Astrocyte (in vitro differentiated cells and primary cell): ENCODE measurements at regions not wholly inside any gene's neighbourhood (a gene's known extent, or its start where the extent isn't known, plus 50 kb on each side); places are given as distances from the start of the nearest gene placed in this dataset.

Source experiments
- CTCF ChIP-seq: IDR thresholded peaks from 2 replicates; pipeline ENCODE4 v1.5.1; 2011; ENCODE audit warnings: low read depth, mild to moderate bottlenecking, inconsistent platforms, low read length, moderate library complexity; ENCODE audit not compliant: insufficient read depth
- EZH2 ChIP-seq: IDR thresholded peaks from 2 replicates; pipeline ENCODE4 v1.6.1; 2012; ENCODE audit warnings: mild to moderate bottlenecking, low read length, inconsistent platforms; ENCODE audit not compliant: insufficient read depth

DNA sequence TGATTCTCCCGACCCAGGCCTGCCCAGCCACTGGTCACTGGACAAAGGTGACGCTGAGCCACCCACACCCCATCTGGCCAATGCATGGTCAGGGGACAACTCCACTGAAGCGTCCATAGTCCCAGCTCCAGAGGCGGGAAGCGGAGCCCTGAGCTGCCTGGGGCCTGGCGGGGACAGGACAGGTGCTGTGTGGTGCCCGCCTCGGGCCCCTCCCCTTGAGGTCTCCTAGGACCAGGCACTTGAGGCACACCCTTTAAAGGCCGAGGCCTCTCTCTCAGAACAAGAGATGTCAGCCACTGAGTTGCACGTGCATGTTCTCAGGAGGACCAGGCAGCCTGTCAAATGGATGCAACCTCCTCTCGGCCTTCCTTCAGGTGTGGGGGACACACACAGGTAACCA, 52.5 kb upstream of the PPP2R2D start:
- no peak for TF ChIP-seq CTCF
- TF ChIP-seq EZH2 = no peak
